HCT116 (cell line): ENCODE measurements at regions not wholly inside any gene's neighbourhood (a gene's known extent, or its start where the extent isn't known, plus 50 kb on each side); places are given as distances from the start of the nearest gene placed in this dataset.

Experiments
- ATAC-seq: fragments of 200-7000 bp; cut with Tn5 transposase; 2 replicates; pipeline ENCODE4 v1.9.1; 2020; ENCODE audit warnings: mild to moderate bottlenecking, moderate library complexity
- BruUV-seq: library from RNA; stranded (reverse); fragments of 400-500 nt; replicated peaks from 2 replicates; lab custom pipeline; 2021; lab: Mats Ljungman, UMichigan
- CTCF ChIA-PET: fragments of 300-600 bp; sonication (Branson Sonifier 250); formaldehyde crosslinking; loops from one replicate; lab custom pipeline; 2021; ENCODE audit warnings: antibody characterized with exemption; lab: Charles Lee
- POLR2A ChIA-PET: fragments of 300-600, 350-600 bp; sonication (Branson Sonifier 250); formaldehyde crosslinking; loops from one replicate; lab custom pipeline; 2021; ENCODE audit warnings: antibody characterized with exemption; lab: Charles Lee
- RAD21 ChIA-PET, 2 experiments: fragments of 300-600 bp; sonication (Branson Sonifier 250); formaldehyde crosslinking; loops; one replicate each; lab custom pipeline; 2023; ENCODE audit warnings: low total read pairs in 2 of 2; ENCODE audit not compliant: uncharacterized antibody in 2 of 2, unreplicated experiment in 2 of 2, low non-redundant PET in 1 of 2; lab: Charles Lee
- DNase-seq: peaks from one replicate; pipeline ENCODE4 v3.0.0-alpha.2; 2010; ENCODE audit warnings: low read depth, low spot score
- H2AFZ ChIP-seq: fragments of 200-600 bp; shearing (Covaris generic), sonication (generic); 2 replicates; pipeline ENCODE4 v1.6.1; 2017; ENCODE audit warnings: low read depth, mixed run types, mixed read lengths, antibody characterized with exemption, low read length; ENCODE audit not compliant: poor library complexity, severe bottlenecking
- H3K27ac ChIP-seq: 2 replicates; pipeline ENCODE4 v1.5.1; 2012; ENCODE audit warnings: low read depth, low read length
- H3K27me3 ChIP-seq: fragments of 200-600 bp; sonication (generic); 2 replicates; pipeline ENCODE4 v1.6.1; 2016; ENCODE audit warnings: mixed run types, low read length, mixed read lengths; ENCODE audit not compliant: insufficient read depth
- H3K36me3 ChIP-seq, 2 experiments: fragments of 200-500 bp in 1 of 2; fragments of 200-600 bp in 1 of 2; sonication (Bioruptor generic) in 1 of 2; sonication (generic) in 1 of 2; 2 replicates each; pipeline versions ENCODE4 v1.5.1 to v1.6.1; 2014 to 2016; ENCODE audit warnings: low read length in 2 of 2, inconsistent platforms in 1 of 2, mixed read lengths in 1 of 2, mixed run types in 1 of 2; ENCODE audit not compliant: insufficient read depth in 2 of 2, control insufficient read depth in 1 of 2
- H3K4me1 ChIP-seq, 2 experiments: fragments of 200-600 bp in 1 of 2; sonication (generic) in 1 of 2; 2 replicates each; pipeline versions ENCODE4 v1.5.1 to v1.6.1; 2012 to 2017; ENCODE audit warnings: low read length in 2 of 2, inconsistent platforms in 1 of 2, mild to moderate bottlenecking in 1 of 2, mixed read lengths in 1 of 2, mixed run types in 1 of 2, moderate library complexity in 1 of 2; ENCODE audit not compliant: insufficient read depth in 2 of 2, control insufficient read depth in 1 of 2
- H3K4me2 ChIP-seq: fragments of 200-600 bp; sonication (generic); 2 replicates; pipeline ENCODE4 v1.6.1; 2017; ENCODE audit warnings: mixed run types, low read length, mixed read lengths
- H3K4me3 ChIP-seq, 2 experiments: fragments of 200-600 bp in 1 of 2; sonication (generic) in 1 of 2; replicated peaks in 1 of 2; 2 replicates each; pipeline ENCODE4 v1.5.1; 2011 to 2016; ENCODE audit warnings: low read length in 2 of 2, control low read depth in 1 of 2, low read depth in 1 of 2, mild to moderate bottlenecking in 1 of 2, mixed read lengths in 1 of 2, mixed run types in 1 of 2
- H3K79me2 ChIP-seq: fragments of 200-600 bp; sonication (generic); 2 replicates; pipeline ENCODE4 v1.6.1; 2017; ENCODE audit warnings: mild to moderate bottlenecking, mixed run types, low read length, moderate library complexity, mixed read lengths; ENCODE audit not compliant: insufficient read depth
- H3K9ac ChIP-seq: fragments of 200-600 bp; sonication (generic); 2 replicates; pipeline ENCODE4 v1.6.1; 2016; ENCODE audit warnings: low read length, mixed read lengths
- H3K9me2 ChIP-seq: fragments of 200-600 bp; sonication (generic), shearing (Covaris generic); 2 replicates; pipeline ENCODE4 v1.6.1; 2017; ENCODE audit warnings: mixed run types, mild to moderate bottlenecking, moderate library complexity; ENCODE audit not compliant: insufficient read depth
- H3K9me3 ChIP-seq, 2 experiments: fragments of 200-500 bp in 1 of 2; fragments of 200-600 bp in 1 of 2; sonication (Bioruptor generic) in 1 of 2; sonication (generic) in 1 of 2; 2 replicates each; pipeline ENCODE4 v1.6.1; 2014 to 2017; ENCODE audit warnings: low read length in 2 of 2, mixed read lengths in 2 of 2, inconsistent platforms in 1 of 2, low read depth in 1 of 2, mild to moderate bottlenecking in 1 of 2, mixed run types in 1 of 2, moderate library complexity in 1 of 2; ENCODE audit not compliant: control insufficient read depth in 1 of 2, insufficient read depth in 1 of 2
- H4K20me1 ChIP-seq: fragments of 200-600 bp; sonication (generic), shearing (Covaris generic); 2 replicates; pipeline ENCODE4 v1.6.1; 2017; ENCODE audit warnings: mixed run types, mild to moderate bottlenecking, moderate library complexity; ENCODE audit not compliant: insufficient read depth
- ATF3 ChIP-seq: IDR thresholded peaks from 2 replicates; pipeline ENCODE4 v1.6.1; 2012
- CBX3 ChIP-seq: IDR thresholded peaks from 2 replicates; pipeline ENCODE4 v1.6.1; 2012; ENCODE audit warnings: low read depth
- CEBPB ChIP-seq: IDR thresholded peaks from 2 replicates; pipeline ENCODE4 v1.6.1; 2012; ENCODE audit warnings: low read depth
- CTCF ChIP-seq, 3 experiments: fragments of 200-600 bp in 1 of 3; sonication (generic) in 1 of 3; IDR thresholded peaks in 2 of 3; conservative IDR thresholded peaks in 1 of 3; 2 replicates each; pipeline ENCODE4 v1.5.1; 2012 to 2017; ENCODE audit warnings: low read depth in 2 of 3, low read length in 2 of 3, antibody characterized with exemption in 1 of 3, borderline replicate concordance in 1 of 3, control low read depth in 1 of 3, mild to moderate bottlenecking in 1 of 3, mixed read lengths in 1 of 3, mixed run types in 1 of 3, moderate library complexity in 1 of 3; ENCODE audit not compliant: insufficient read depth in 1 of 3
- ELF1 ChIP-seq: IDR thresholded peaks from 2 replicates; pipeline ENCODE4 v1.6.1; 2012; ENCODE audit warnings: low read depth, borderline replicate concordance
- EZH2 ChIP-seq: fragments of 200-600 bp; sonication (generic); IDR thresholded peaks from 2 replicates; pipeline ENCODE4 v1.6.1; 2017; ENCODE audit warnings: antibody characterized with exemption, mixed run types
- EZH2phosphoT487 ChIP-seq: fragments of 200-600 bp; IDR thresholded peaks from 2 replicates; pipeline ENCODE4 v1.6.1; 2018; ENCODE audit warnings: antibody characterized with exemption, borderline replicate concordance
- POLR2A ChIP-seq: IDR thresholded peaks from 2 replicates; pipeline ENCODE4 v1.7.0; 2011; ENCODE audit warnings: borderline replicate concordance; ENCODE audit not compliant: insufficient read depth, insufficient read length; ENCODE audit errors: extremely low read depth
- RAD21 ChIP-seq: IDR thresholded peaks from 2 replicates; pipeline ENCODE4 v1.6.1; 2012; ENCODE audit warnings: low read depth, mild to moderate bottlenecking
- REST ChIP-seq: IDR thresholded peaks from 2 replicates; pipeline ENCODE4 v1.6.1; 2012; ENCODE audit warnings: low read depth
- SP1 ChIP-seq: IDR thresholded peaks from 2 replicates; pipeline ENCODE4 v1.6.1; 2012; ENCODE audit warnings: low read depth
- SRF ChIP-seq: IDR thresholded peaks from 2 replicates; pipeline ENCODE4 v1.6.1; 2012; ENCODE audit warnings: low read depth
- TCF7L2 ChIP-seq: IDR thresholded peaks from 2 replicates; pipeline ENCODE4 v1.7.0; 2011; ENCODE audit warnings: borderline replicate concordance, inconsistent platforms; ENCODE audit not compliant: insufficient read depth, insufficient read length; ENCODE audit errors: extremely low read depth
- ZBTB33 ChIP-seq: IDR thresholded peaks from 2 replicates; pipeline ENCODE4 v1.6.1; 2011; ENCODE audit warnings: mild to moderate bottlenecking, low read length, moderate library complexity; ENCODE audit not compliant: insufficient replicate concordance; ENCODE audit errors: extremely low read depth
- ZNF274 ChIP-seq: fragments of 200-500 bp; sonication (Bioruptor generic); IDR thresholded peaks from 2 replicates; pipeline ENCODE4 v1.6.1; 2014; ENCODE audit warnings: mild to moderate bottlenecking, low read depth, low read length, inconsistent platforms
- intact Hi-C: fragments of 100-400 bp; cut with micrococcal nuclease; formaldehyde crosslinking; loops from 2 replicates; pipeline ENCODE4 v1.10.0; 2022

GRCh38 chr7:68417659-68418058, 1180.6 kb upstream of the AUTS2 start:
- Histone ChIP-seq H3K4me2 (no peak overlapping the region), H3K27me3 (no peaks in the 10 kb centered on the region), H3K79me2 (no peaks in the 10 kb centered on the region), H3K27ac (no peak overlapping the region)
- intact Hi-C loops, result no loop called here
- RAD21 ChIA-PET, result no interaction called here
- BruUV-seq, result no TSS peak
- TF ChIP-seq POLR2A, result no peak
- TF ChIP-seq ATF3, result no peak
- no peak for TF ChIP-seq EZH2phosphoT487
- no peak for TF ChIP-seq CTCF (IDR thresholded peaks at IDR 0.05 in 2 of 3, conservative IDR thresholded peaks at IDR 0.05 in 1 of 3; ENCODE audit: borderline replicate concordance in 1 of 3, insufficient read depth in 1 of 3, low read depth in 2 of 3, low read length in 2 of 3)
- no peak for TF ChIP-seq CBX3
- TF ChIP-seq TCF7L2, result no peak
- no peak for TF ChIP-seq EZH2
- TF ChIP-seq SP1, result no peak
- no peak for TF ChIP-seq CEBPB
- no peak for TF ChIP-seq ZNF274
- no peak for TF ChIP-seq REST
- TF ChIP-seq ZBTB33, result no peak
- TF ChIP-seq ELF1, result no peak
- no peak for TF ChIP-seq SRF
- no peak for TF ChIP-seq RAD21
- TF ChIP-seq, all 23 proteins: peak for 0
- no peaks in the 10 kb centered on the region for H4K20me1 ChIP-seq
- ChIA-PET POLR2A (no interaction called here), CTCF (no interaction called here)
- H3K4me3 ChIP-seq, result no peak overlapping the region
- no peaks in the 10 kb centered on the region for H3K9me2 ChIP-seq
- peaks cover 0 to 14% of the 10 kb centered on the region in 2 experiments; a peak in 2 of 4 replicates for H3K9me3 ChIP-seq
- H3K4me1 ChIP-seq, result no peaks in the 10 kb centered on the region
- no peaks in the 10 kb centered on the region for H3K36me3 ChIP-seq
- no peak for DNase-seq
- ATAC-seq, result no peak
- no peak overlapping the region for H2AFZ ChIP-seq
- H3K9ac ChIP-seq, result no peak overlapping the region
